ENCODE measurements at regions not wholly inside any gene's neighbourhood (a gene's known extent, or its start where the extent isn't known, plus 50 kb on each side); places are given as distances from the start of the nearest gene placed in this dataset.

GRCh38 chr3:139729300-139729699 is 51.5 kb upstream of the NMNAT3 start:
- intact Hi-C loops (cut with micrococcal nuclease) = no loop called here
- no peaks in the 10 kb centered on the region for H4K20me1 ChIP-seq (ENCODE audit: control insufficient read depth, insufficient read depth, low read length, poor library complexity, severe bottlenecking)
- DNase-seq = no peak
- no peaks in the 10 kb centered on the region for H3K9me3 Mint-ChIP-seq (ENCODE audit: insufficient read depth)
- no peak overlapping the region for H3K27ac Mint-ChIP-seq
- no peaks in the 10 kb centered on the region for H3K4me1 Mint-ChIP-seq
- ATAC-seq (ENCODE audit: low read depth) = no peak
- no peak overlapping the region for H3K27ac ChIP-seq (ENCODE audit: low read length in 2 of 2)
- no peaks in the 10 kb centered on the region for H3K27me3 ChIP-seq (replicated peaks in 1 of 4; ENCODE audit: control extremely low read depth in 1 of 4, control insufficient read depth in 3 of 4, insufficient read depth in 4 of 4, low read length in 3 of 4)
- WGBS (ENCODE audit: insufficient coverage) = no CpG with 5 or more reads among the region's 2 CpGs
- H3K4me3 ChIP-seq (ENCODE audit: control extremely low read depth in 1 of 5, extremely low read depth in 1 of 5, insufficient read depth in 1 of 5, low read depth in 2 of 5, low read length in 4 of 5) = no peak overlapping the region
- POLR2A ChIA-PET = no interaction called here
- no peaks in the 10 kb centered on the region for H3K36me3 ChIP-seq (replicated peaks in 1 of 2; ENCODE audit: control extremely low read depth in 1 of 2, control insufficient read depth in 1 of 2, extremely low read depth in 1 of 2, insufficient read depth in 2 of 2, low read length in 1 of 2)
- CTCF ChIA-PET = no interaction called here
- no peak overlapping the region for H2AFZ ChIP-seq (ENCODE audit: insufficient read depth, low read depth, low read length, poor library complexity, severe bottlenecking)
- H3K4me2 ChIP-seq (replicated peaks; ENCODE audit: low read depth, low read length, poor library complexity, severe bottlenecking) = no peak overlapping the region
- H3K9me3 ChIP-seq (ENCODE audit: control extremely low read depth in 1 of 3, control insufficient read depth in 2 of 3, insufficient read depth in 1 of 3, low read length in 2 of 3) = no peaks in the 10 kb centered on the region
- TF ChIP-seq EZH2 (IDR thresholded peaks at IDR 0.05; ENCODE audit: borderline replicate concordance, insufficient read depth, low read depth, low read length, poor library complexity, severe bottlenecking) (no peak), CTCF (IDR thresholded peaks at IDR 0.05) (no peak)
- H3K79me2 ChIP-seq (ENCODE audit: control insufficient read depth, insufficient read depth, low read length) = no peaks in the 10 kb centered on the region
- no peaks in the 10 kb centered on the region for H3K4me1 ChIP-seq (ENCODE audit: control insufficient read depth in 2 of 2, insufficient read depth in 2 of 2, low read length in 2 of 2)
- H3K27me3 Mint-ChIP-seq = peaks cover 10% of the 10 kb centered on the region
- no peak overlapping the region for H3K4me3 Mint-ChIP-seq
- H3K9ac ChIP-seq (ENCODE audit: low read length) = no peak overlapping the region

- no peaks in the 10 kb centered on the region for H3K79me2 ChIP-seq (ENCODE audit: control insufficient read depth, insufficient read depth, low read length)
- no peak overlapping the region for H3K4me2 ChIP-seq (replicated peaks; ENCODE audit: low read depth, low read length, poor library complexity, severe bottlenecking)
- H2AFZ ChIP-seq (ENCODE audit: insufficient read depth, low read depth, low read length, poor library complexity, severe bottlenecking) = no peak overlapping the region
- H3K9me3 ChIP-seq (ENCODE audit: control extremely low read depth in 1 of 3, control insufficient read depth in 2 of 3, insufficient read depth in 1 of 3, low read length in 2 of 3) = no peaks in the 10 kb centered on the region
- H4K20me1 ChIP-seq (ENCODE audit: control insufficient read depth, insufficient read depth, low read length, poor library complexity, severe bottlenecking) = no peaks in the 10 kb centered on the region
- no peak overlapping the region for H3K4me3 Mint-ChIP-seq
- WGBS (ENCODE audit: insufficient coverage) = 100% methylated on average over 1 of the region's 5 CpGs
- no peak overlapping the region for H3K9ac ChIP-seq (ENCODE audit: low read length)
- no peaks in the 10 kb centered on the region for H3K27me3 ChIP-seq (replicated peaks in 1 of 4; ENCODE audit: control extremely low read depth in 1 of 4, control insufficient read depth in 3 of 4, insufficient read depth in 4 of 4, low read length in 3 of 4)
- H3K4me1 ChIP-seq (ENCODE audit: control insufficient read depth in 2 of 2, insufficient read depth in 2 of 2, low read length in 2 of 2) = no peaks in the 10 kb centered on the region
- H3K36me3 ChIP-seq (replicated peaks in 1 of 2; ENCODE audit: control extremely low read depth in 1 of 2, control insufficient read depth in 1 of 2, extremely low read depth in 1 of 2, insufficient read depth in 2 of 2, low read length in 1 of 2) = no peaks in the 10 kb centered on the region
- H3K27me3 Mint-ChIP-seq = peaks cover 11% of the 10 kb centered on the region
- ChIA-PET POLR2A (no interaction called here), CTCF (no interaction called here)
- DNase-seq (no peak), ATAC-seq (ENCODE audit: low read depth) (no peak)
- no peak overlapping the region for H3K4me3 ChIP-seq (ENCODE audit: control extremely low read depth in 1 of 5, extremely low read depth in 1 of 5, insufficient read depth in 1 of 5, low read depth in 2 of 5, low read length in 4 of 5)
- H3K4me1 Mint-ChIP-seq = no peaks in the 10 kb centered on the region
- intact Hi-C loops (cut with micrococcal nuclease) = no loop called here
- TF ChIP-seq CTCF (IDR thresholded peaks at IDR 0.05) (no peak), EZH2 (IDR thresholded peaks at IDR 0.05; ENCODE audit: borderline replicate concordance, insufficient read depth, low read depth, low read length, poor library complexity, severe bottlenecking) (no peak)
- no peak overlapping the region for H3K27ac Mint-ChIP-seq
- no peaks in the 10 kb centered on the region for H3K9me3 Mint-ChIP-seq (ENCODE audit: insufficient read depth)
- H3K27ac ChIP-seq (ENCODE audit: low read length in 2 of 2) = no peak overlapping the region
Measured at GRCh38 chr3:139728414-139728813, 50.6 kb upstream of the NMNAT3 start.
